ENCODE measurements at regions not wholly inside any gene's neighbourhood (a gene's known extent, or its start where the extent isn't known, plus 50 kb on each side); places are given as distances from the start of the nearest gene placed in this dataset.
"Not testable (repeated sequence)": the region's sequence is repeated elsewhere in the genome, so short reads cannot be mapped to it uniquely, and the experiment has no call there.

DNA sequence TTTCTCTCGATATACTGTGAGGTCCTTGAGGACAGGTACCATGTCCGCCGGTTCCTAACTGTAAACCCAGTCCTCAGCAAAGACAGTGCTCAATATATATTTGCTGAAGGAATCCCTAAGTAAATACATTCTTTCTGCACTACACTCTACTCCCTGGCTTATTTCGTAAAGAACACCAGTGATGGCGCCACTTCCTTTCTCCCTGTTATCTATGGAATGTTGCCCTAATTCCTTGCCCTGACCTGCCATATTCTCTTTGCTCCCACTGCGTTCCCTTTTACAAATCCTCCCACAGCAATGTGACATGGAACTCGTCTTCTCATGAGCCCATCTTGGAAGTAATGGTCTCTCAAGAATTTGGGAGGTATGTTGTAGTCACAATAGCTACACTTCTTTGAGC lies 507.4 kb upstream of the COBL start:
- intact Hi-C loops (cut with DNase I), result no loop called here
- DNase-seq, result no peak

DNA sequence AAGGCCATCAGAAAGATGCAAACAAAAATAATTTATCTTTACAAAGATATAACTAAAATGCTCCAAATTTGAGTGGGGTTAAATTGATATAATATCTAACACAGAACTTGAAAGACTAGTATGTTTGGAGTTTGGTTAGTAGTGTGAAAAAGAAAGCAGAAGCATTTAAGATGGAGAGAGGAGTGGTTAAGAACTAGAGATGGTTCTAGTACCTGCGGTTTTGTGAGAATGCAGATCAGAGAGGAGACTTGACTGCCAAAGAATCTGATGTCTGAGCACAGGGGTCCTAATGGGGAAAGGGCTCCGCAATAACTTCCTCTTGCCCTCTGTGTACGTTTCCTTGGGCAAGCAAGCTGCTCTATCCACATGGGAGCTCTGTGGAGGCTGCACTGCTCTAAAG lies 506.8 kb upstream of the COBL start:
- intact Hi-C loops (cut with DNase I), result no loop called here
- DNase-seq, result no peak

DNA sequence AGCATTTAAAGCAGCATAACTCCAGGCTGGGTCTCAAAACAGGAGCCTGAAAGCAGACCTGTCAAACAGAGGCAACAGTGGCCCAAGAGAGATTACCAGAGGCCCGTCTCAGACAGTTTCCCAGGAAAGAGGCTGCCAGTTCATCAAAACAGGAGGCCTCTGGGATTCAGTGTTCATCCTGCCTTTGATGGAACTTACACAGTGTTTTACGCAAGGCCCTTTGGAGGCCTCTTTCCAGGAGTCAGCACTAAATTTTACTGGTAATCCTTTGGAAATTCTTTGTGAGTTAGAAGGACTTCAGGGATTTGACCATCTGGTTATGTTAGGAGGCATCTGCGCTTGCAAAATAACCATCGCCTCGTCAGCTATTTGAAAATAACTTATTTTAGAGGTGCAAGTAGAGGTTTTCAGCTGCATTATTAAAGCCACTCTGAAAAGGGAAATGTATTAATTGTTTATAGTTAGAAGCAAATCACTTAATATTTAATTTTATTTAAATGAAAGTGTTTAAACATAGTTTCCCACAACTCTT lies 501.2 kb upstream of the COBL start:
- intact Hi-C loops (cut with DNase I), result no loop called here
- no peak for DNase-seq

DNA sequence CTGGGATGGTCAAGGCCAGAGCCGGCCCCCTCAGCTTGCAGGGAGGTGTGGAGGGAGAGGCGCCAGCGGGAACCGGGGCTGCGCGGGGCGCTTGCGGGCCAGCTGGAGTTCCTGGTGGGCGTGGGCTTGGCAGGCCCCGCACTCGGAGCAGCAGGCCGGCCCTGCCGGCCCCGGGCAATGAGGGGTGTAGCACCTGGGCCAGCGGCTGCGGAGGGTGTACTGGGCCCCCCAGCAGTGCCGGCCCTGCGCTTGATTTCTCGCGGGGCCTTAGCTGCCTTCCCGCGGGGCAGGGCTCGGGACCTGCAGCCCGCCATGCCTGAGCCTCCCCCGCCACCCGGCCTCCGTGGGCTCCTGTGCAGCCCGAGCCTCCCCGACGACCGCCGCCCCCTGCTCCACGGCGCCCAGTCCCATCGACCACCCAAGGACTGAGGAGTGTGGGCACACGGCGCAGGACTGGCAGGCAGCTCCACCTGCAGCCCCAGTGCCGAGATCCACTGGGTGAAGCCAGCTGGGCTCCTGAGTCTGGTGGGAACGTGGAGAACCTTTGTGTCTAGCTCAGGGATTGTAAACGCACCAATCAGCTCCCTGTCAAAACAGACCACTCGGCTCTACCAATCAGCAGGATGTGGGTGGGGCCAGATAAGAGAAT lies 489.3 kb upstream of the COBL start:
- DNase-seq; intact Hi-C loops (cut with DNase I): not testable (repeated sequence)

DNA sequence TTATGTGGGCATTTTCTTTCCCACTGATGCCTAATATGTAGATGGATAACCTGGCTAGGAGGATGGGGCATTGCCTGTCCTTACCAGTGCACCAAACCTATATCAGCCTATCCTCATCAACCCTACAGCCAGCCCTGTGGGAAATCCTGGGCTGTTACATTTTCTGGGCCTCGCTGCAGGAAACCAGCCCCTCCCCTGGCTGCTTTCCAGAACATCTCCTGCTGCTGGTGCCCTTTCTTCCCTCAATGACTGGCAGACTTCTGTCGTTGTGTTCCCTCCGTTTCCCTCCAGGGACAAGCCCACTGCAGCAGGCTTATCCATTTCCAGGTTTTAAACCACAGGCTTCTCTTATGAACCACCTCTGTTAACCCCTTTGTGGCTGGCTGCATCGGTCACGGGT lies 486.1 kb upstream of the COBL start:
- intact Hi-C loops (cut with DNase I), result no loop called here
- DNase-seq, result no peak

DNA sequence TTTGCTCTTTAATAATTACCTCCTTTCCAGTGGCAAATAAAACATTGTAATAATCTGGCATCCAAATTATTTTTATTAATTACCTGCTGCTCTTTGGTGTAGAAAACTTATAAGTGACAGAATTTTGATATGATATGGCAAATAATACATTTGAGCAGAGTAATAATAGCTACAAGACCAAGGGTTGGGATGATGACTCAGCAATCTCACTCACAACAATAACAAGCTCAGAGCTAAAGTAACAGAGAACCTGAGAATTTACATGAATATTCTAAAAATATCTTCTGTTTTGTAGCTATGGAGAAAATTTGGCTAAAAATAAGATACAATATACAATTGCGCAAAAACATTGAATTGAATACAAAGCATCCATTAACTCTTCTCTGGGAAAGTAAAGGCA lies 480.8 kb upstream of the COBL start:
- no peak for DNase-seq
- intact Hi-C loops (cut with DNase I), result no loop called here

DNA sequence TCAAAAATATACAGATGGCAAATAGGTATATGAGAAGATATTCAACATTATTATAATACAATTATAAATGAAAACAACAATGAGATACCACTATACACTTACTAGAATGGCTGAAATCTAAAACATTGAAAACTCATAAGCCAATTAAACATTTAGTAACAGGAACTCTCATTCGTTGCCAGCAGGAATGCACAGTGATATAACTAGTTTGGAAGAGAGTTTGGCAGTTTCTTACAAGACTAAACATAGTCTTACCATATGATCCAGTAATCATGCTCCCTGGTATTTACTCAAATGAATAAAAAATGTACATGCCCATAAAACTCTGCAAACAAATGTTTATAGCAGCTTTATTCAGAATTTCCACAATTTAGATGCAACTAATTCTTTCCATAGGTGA lies 476.2 kb upstream of the COBL start:
- intact Hi-C loops (cut with DNase I), result no loop called here

DNA sequence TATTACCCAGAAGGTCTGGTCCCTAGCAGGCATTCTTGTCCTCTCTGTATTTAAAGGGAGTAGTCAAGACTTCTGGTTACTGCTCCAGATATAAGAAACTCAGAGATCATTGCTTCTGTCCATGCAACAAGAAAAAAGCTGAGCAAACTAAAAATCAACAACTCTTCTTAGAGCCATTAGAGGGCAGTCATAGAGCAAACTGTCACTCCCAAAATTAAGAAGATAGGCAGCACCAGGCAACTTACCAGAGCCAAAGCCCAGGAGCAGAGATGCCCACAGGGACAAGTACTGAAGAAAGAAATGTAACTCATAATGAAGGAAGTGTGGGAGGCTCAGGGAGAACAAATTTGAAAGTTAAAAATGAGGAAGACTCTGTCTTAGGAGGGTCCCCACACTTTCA lies 472.9 kb upstream of the COBL start:
- peak in 1 of 42 donors; percentile 5 for DNase-seq
- intact Hi-C loops (cut with DNase I), result no loop called here

More for the DNA sequence above, 476.2 kb upstream of the COBL start:
- no peak for DNase-seq

DNA sequence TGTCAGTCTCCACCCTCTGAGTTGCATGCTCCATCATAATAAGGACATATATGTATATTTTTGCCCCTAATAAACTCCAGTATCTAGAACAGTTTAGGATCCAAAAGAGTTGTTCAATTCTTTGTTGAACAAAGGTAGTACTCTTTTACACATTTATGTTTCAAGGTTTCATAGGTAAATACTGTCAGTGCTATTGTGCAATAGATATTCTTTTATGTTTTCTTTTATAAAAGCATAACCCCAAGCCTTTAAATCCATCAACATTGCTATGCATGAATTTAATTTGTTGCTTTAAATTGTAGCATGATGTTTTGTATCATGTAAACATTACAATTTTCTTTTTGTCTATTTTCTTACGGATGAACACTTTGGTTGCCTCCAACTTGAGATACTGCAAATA lies 469.7 kb upstream of the COBL start:
- intact Hi-C loops (cut with DNase I), result no loop called here
- no peak for DNase-seq

DNA sequence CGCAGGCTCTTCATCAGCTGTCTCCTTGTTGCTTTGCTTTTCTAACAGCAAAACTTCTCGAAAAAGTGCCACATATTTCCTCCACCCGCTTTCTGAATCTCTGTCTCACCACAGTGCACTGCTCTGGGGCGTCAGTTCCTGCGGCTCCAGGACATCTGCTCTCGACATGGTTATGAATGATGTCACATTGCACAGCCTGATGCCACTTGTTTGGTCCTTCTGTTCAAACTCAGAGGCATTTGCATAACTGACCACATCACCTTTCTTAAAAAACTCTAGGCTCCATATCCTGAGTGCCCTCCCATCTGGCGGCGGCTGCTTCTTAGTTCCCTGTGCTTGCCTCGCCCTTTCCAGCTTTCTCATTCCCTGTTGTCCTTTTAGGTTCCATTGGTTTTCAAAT lies 469.3 kb upstream of the COBL start:
- intact Hi-C loops (cut with DNase I), result no loop called here
- no peak for DNase-seq

DNA sequence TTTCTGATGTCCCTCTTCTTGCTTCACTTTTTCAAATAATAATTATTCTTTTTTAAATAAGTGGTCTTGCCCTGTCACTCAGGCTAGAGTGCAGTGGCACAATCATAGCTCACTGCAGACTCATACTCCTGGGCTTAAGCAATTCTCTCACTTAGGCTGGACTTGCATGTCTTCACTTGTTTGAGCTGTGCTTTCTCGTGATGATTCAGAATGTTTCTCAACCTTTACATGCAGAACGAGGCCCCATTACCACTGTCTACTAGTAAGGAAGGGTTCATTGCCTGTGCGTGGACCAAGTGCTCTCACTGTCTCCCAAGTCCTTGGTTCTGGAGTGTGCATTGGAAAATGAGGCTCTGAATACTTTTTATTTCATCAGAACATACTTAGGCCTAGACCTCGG lies 468.6 kb upstream of the COBL start:
- no peak for DNase-seq
- intact Hi-C loops (cut with DNase I), result no loop called here

DNA sequence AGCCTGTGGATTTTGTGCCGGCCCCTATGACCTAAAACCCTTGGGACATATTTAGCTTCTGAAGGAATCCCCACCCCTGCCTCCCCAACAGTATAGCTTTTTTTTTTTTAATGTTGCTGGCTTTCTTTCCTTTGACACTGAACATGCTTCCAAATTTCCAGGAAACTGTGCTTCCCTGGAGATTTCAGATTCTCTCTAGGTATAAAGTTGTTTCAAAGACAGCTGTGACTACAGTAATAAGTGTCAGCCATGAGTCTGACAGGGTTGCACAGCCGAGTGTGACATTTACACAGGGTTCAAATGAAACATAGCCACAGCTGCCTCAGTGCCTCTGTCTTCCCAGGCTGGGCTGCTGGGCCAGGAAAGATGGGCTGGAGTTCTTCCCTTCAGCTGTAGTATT lies 466.6 kb upstream of the COBL start:
- no peak for DNase-seq
- intact Hi-C loops (cut with DNase I), result no loop called here

DNA sequence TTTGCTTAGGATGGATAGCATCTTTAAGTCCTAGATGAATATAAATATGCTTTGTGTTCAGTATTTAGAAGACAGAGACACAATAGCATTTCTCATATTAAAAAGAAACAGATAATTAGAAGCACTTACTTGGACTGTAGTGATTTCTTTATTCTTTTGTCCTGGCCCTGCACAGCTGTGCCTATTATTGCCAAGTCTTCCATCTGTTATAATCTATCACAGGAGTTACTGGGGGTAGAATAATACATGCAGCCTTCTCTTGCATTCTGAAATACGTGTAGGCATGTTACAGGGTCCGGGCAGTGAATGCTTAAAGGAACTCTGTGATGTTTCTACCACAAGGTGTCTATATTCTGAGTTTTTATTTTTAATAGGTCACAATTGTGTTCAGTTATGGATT lies 461.5 kb upstream of the COBL start:
- intact Hi-C loops (cut with DNase I), result no loop called here
- DNase-seq, result no peak

DNA sequence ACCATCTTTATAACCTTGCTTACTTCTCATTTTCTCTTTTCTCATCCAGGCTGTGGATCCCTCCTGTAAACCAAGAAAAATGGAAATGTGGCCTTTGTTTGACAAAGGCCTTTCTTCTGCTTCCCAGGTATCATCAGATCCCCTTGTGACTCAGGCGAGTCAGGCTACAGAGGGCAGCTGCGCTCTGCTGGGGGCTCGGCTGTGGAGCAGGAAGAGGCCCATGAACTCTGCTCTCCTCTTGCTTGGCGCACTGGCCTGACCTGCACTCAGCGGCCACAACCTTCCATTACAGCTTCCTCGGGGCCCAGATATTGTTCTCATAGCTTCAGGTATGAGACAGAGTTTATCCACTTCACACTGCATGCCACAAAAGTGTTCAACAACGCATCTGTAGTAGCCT lies 457.6 kb upstream of the COBL start:
- intact Hi-C loops (cut with DNase I), result no loop called here
- DNase-seq, result no peak

DNA sequence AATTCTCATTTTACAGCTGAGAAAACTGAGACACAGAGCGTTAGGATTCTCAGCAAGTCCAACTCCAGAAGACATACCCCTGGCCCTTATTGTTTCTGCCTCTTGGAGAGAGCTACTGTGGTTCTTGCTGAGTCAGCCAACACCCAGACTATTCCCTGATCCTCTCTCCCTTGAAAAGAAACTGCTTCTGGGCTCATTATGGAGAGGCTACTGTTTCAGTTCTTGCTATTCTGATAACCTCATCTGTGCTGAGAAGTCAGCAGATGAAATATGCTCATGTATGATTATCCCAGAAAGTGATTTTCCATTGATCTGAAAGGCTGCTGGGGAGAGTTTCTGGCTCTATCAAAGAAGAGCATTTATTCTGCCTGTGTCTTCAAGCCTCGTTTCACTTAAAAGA lies 455.6 kb upstream of the COBL start:
- intact Hi-C loops (cut with DNase I), result no loop called here
- no peak for DNase-seq

DNA sequence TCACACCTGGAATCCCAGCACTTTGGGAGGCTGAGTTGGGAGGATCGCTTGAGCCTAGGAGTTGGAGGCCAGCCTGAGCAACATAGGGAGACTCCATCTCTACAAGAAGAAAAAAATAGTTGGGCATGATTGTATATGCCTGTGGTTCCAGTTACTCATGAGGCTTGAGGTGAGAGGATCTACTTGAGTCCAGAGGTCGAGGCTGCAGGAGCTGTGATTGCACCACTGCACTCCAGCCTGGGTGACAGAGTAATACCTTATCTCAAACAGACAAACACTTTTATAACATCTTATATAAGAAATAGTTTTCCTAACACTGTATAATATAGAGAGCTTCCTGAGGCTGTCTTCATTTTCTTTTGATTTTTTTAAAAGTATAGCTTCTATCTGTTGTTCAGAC lies 448.4 kb upstream of the COBL start:
- intact Hi-C loops (cut with DNase I), result no loop called here
- DNase-seq, result no peak

DNA sequence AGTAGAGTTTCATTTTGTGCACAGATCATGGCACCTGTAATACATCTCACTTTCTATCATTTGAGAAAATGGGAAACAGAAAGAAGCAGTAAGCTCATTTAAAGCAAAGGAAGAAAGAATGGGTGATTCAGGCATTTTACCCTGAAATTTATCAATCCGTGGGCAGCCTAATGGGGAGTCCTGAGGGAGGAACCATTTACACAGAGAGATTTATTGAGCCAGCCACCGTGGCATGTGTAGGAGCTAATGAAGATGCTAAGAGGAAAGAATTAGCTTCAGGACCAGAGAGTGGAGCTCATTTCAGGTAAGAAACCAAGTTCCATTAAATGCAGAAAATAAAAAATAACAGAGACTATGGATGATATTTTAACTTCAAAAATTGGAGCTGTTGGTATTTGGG lies 443.4 kb upstream of the COBL start:
- intact Hi-C loops (cut with DNase I), result no loop called here
- DNase-seq, result no peak

DNA sequence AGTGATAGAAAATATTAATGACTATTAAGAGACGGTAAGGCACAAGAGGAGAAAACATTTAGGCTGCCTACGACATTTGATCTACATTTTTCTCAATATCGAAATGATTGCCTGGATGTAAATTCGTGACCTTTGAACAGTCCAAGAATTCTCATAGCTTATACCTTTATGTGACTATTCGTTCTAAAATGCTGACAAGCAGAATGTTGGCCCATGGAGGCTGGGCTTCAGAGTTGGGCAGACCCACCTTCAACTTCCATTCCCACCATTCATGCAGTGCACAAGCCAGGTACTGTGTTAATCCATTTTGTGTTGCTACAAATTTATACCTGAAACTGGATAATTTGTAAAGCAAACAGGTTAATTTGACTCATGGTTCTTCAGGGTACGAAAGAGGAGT lies 441.4 kb upstream of the COBL start:
- DNase-seq, result no peak
- intact Hi-C loops (cut with DNase I), result no loop called here

DNA sequence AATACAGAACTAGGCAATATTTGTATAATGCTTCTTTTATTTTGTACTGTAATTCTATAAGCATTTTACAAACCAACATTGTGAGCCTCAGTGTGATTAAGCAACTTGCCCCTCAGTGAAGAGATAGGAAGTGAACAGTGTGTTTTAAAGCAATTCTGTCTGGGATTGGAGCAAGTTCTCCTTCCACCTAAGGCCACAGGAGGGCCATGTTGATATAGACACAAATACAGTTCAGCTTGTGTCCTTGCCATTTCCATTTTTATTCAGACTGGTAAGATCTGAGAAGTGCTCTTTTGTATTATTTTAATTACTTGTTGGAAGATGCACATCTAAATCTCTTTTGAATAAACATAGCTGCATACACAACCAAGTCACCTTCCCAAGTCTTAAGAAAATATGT lies 416.3 kb upstream of the COBL start:
- intact Hi-C loops (cut with DNase I), result no loop called here
- DNase-seq, result peak in 2 of 42 donors; percentile 7 to 16

DNA sequence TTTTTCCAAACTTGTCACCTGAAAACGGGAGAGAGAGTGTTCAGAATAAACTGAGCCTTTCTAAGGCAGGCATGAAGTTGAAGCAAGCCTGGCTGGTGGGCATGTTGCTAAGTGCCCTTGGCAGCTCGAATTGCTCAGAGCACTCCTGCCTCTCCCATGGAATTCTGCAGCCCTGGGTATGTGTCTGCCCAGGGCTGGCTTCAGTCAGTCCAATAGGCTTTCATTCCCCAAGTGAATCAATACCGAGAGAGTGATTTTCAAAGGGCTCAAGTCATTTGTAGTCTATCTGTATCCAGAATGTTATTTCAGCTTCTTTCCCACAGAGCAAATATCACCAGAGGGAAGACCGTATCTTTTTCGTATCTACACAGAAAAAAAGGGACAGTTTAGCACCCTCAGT lies 415.5 kb upstream of the COBL start:
- intact Hi-C loops (cut with DNase I), result no loop called here
- DNase-seq, result peak in 28 of 42 donors; percentile 4 to 71 (median 36)

DNA sequence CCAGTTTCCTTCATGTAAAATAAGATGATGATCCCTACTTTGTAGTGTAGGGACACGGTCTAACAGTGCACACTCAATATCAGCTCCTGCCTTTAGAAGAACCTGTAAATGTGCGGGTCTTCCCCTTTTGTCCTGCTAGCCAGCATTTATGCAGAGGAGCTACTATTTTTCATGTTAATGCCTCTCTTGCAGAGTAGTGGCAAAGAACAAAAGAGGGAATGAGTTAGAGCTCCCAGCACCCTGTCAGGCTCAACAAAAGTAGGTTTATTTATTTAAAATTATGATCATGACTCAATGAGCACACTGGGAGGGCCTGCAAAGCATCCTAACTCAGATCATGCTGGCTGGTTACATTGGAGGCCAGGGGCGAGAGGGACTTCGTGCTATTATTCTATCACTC lies 414.5 kb upstream of the COBL start:
- no peak for DNase-seq
- intact Hi-C loops (cut with DNase I), result no loop called here

DNA sequence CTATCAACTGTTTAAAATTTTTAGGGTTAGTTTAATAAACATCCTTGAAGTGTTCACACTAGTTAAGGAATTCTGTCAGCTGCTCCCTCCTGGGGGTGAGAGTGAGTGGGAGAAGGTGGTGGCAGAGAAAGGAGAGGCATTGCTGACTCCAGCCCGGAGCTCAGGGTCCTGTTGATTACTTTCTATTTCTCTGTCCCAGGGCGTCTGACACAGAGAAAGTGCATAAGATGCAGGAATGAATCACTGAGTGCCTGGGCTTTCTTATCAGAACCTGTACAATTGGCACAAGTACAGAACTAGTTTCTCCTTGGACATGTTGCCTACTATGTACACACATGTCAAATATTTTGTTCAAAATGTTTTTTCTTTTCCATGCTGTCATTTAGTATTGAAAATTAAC lies 410.8 kb upstream of the COBL start:
- no peak for DNase-seq
- intact Hi-C loops (cut with DNase I), result no loop called here

All from head of caudate nucleus (tissue), 42 donors.